H1 (cell line): ENCODE measurements at regions not wholly inside any gene's neighbourhood (a gene's known extent, or its start where the extent isn't known, plus 50 kb on each side); places are given as distances from the start of the nearest gene placed in this dataset.

Experiments used
- CTCF ChIA-PET: fragments of 300-600 bp; sonication (Branson Sonifier 250); formaldehyde crosslinking; loops from one replicate; lab custom pipeline; 2021; ENCODE audit not compliant: partially characterized antibody; lab: Charles Lee
- POLR2A ChIA-PET: fragments of 300-600 bp; sonication (Branson Sonifier 250); formaldehyde crosslinking; loops from one replicate; lab custom pipeline; 2021; ENCODE audit warnings: inconsistent platforms; ENCODE audit not compliant: partially characterized antibody; lab: Charles Lee
- DNase-seq, 2 experiments: peaks; one replicate each; pipeline versions ENCODE4 v3.0.0 to v3.0.0-alpha.2; 2010 to 2022; ENCODE audit warnings: low spot score in 2 of 2, low read depth in 1 of 2, mixed read lengths in 1 of 2
- FAIRE-seq: peaks from 2 replicates; lab custom pipeline; 2011; peaks lifted over from hg19 to GRCh38; lab: Jason Lieb, UNC
- H2AFZ ChIP-seq: 2 replicates; pipeline ENCODE4 v1.8.1; 2012; ENCODE audit warnings: low read length, inconsistent platforms
- H2AK5ac ChIP-seq: 2 replicates; pipeline ENCODE4 v1.6.1; 2013; ENCODE audit warnings: low read depth, low read length
- H2BK120ac ChIP-seq: replicated peaks from 2 replicates; pipeline ENCODE3; 2013; ENCODE audit warnings: low read depth, low read length, inconsistent platforms
- H2BK12ac ChIP-seq: 2 replicates; pipeline ENCODE4 v1.6.1; 2013; ENCODE audit warnings: low read depth, low read length
- H2BK15ac ChIP-seq: 2 replicates; pipeline ENCODE4 v1.6.1; 2013; ENCODE audit warnings: low read length
- H2BK20ac ChIP-seq: 2 replicates; pipeline ENCODE4 v1.6.1; 2013; ENCODE audit warnings: low read length
- H2BK5ac ChIP-seq: 2 replicates; pipeline ENCODE4 v1.6.1; 2013; ENCODE audit warnings: low read depth, low read length
- H3K14ac ChIP-seq: 2 replicates; pipeline ENCODE4 v1.6.1; 2013; ENCODE audit warnings: inconsistent platforms; ENCODE audit not compliant: insufficient read length
- H3K18ac ChIP-seq: 2 replicates; pipeline ENCODE4 v1.6.1; 2013; ENCODE audit warnings: low read length; ENCODE audit errors: extremely low read depth
- H3K23ac ChIP-seq: 2 replicates; pipeline ENCODE4 v1.6.1; 2013; ENCODE audit warnings: inconsistent platforms; ENCODE audit not compliant: insufficient read length
- H3K23me2 ChIP-seq: 2 replicates; pipeline ENCODE4 v1.6.1; 2013; ENCODE audit warnings: low read depth, low read length
- H3K27ac ChIP-seq: 2 replicates; pipeline ENCODE4 v1.6.1; 2011; ENCODE audit warnings: low read depth, low read length, inconsistent platforms
- H3K27me3 ChIP-seq, 4 experiments: replicated peaks in 1 of 4; 1 replicate in 1 of 4; 2 replicates in 3 of 4; pipeline versions ENCODE4 v1.6.1 to v1.8.1; 2011 to 2013; ENCODE audit warnings: low read length in 3 of 4, mild to moderate bottlenecking in 3 of 4, inconsistent platforms in 2 of 4, mixed read lengths in 2 of 4, moderate library complexity in 1 of 4; ENCODE audit not compliant: control insufficient read depth in 3 of 4, insufficient read depth in 3 of 4; ENCODE audit errors: extremely low read depth in 1 of 4
- H3K36me3 ChIP-seq, 4 experiments: 2 replicates each; pipeline versions ENCODE4 v1.6.1 to v1.8.1; 2011 to 2013; ENCODE audit warnings: mild to moderate bottlenecking in 4 of 4, low read length in 3 of 4, moderate library complexity in 2 of 4, control low read depth in 1 of 4, inconsistent platforms in 1 of 4; ENCODE audit not compliant: insufficient read depth in 4 of 4, control insufficient read depth in 2 of 4
- H3K4ac ChIP-seq: replicated peaks from 2 replicates; pipeline ENCODE3; 2013; ENCODE audit warnings: low read length, low read depth, mixed read lengths, inconsistent platforms; ENCODE audit not compliant: insufficient read length
- H3K4me1 ChIP-seq, 4 experiments: replicated peaks in 1 of 4; 1 replicate in 1 of 4; 2 replicates in 3 of 4; pipeline versions ENCODE4 v1.6.1 to v1.8.1; 2011 to 2013; ENCODE audit warnings: low read length in 3 of 4, inconsistent platforms in 2 of 4, mixed read lengths in 1 of 4; ENCODE audit not compliant: insufficient read depth in 4 of 4, control insufficient read depth in 3 of 4
- H3K4me2 ChIP-seq, 2 experiments: 2 replicates each; pipeline versions ENCODE4 v1.6.1 to v1.8.1; 2011 to 2013; ENCODE audit warnings: low read depth in 2 of 2, low read length in 2 of 2, control low read depth in 1 of 2, inconsistent platforms in 1 of 2, mild to moderate bottlenecking in 1 of 2; ENCODE audit not compliant: insufficient read depth in 1 of 2
- H3K4me3 ChIP-seq, 4 experiments: fragments of 200-600, 300-600 bp in 1 of 4; sonication (generic), shearing (Covaris generic), sonication (Bioruptor Twin) in 1 of 4; 2 replicates each; pipeline versions ENCODE4 v1.5.1 to v1.8.1; 2011 to 2016; ENCODE audit warnings: low read length in 4 of 4, low read depth in 3 of 4, control low read depth in 2 of 4, inconsistent platforms in 2 of 4, mild to moderate bottlenecking in 2 of 4, mixed read lengths in 1 of 4, moderate library complexity in 1 of 4; ENCODE audit not compliant: insufficient read depth in 2 of 4; ENCODE audit errors: extremely low read depth in 1 of 4
- H3K56ac ChIP-seq: replicated peaks from 2 replicates; pipeline ENCODE3; 2013; ENCODE audit warnings: low read depth, mild to moderate bottlenecking, mixed read lengths, low read length, inconsistent platforms; ENCODE audit not compliant: insufficient read length
- H3K79me1 ChIP-seq: 2 replicates; pipeline ENCODE4 v1.6.1; 2013; ENCODE audit warnings: low read depth, low read length, control low read depth
- H3K79me2 ChIP-seq, 2 experiments: 2 replicates each; pipeline versions ENCODE4 v1.6.1 to v1.8.1; 2012 to 2013; ENCODE audit warnings: low read length in 2 of 2, mild to moderate bottlenecking in 2 of 2, inconsistent platforms in 1 of 2; ENCODE audit not compliant: insufficient read depth in 2 of 2, control insufficient read depth in 1 of 2
- H3K9ac ChIP-seq, 4 experiments: replicated peaks in 1 of 4; 1 replicate in 1 of 4; 2 replicates in 3 of 4; pipeline versions ENCODE4 v1.6.1 to v1.8.1; 2011 to 2013; ENCODE audit warnings: low read depth in 3 of 4, low read length in 3 of 4, control low read depth in 2 of 4, mild to moderate bottlenecking in 2 of 4, moderate library complexity in 2 of 4, inconsistent platforms in 1 of 4; ENCODE audit errors: extremely low read depth in 1 of 4
- H3K9me3 ChIP-seq, 2 experiments: 2 replicates each; pipeline versions ENCODE4 v1.6.1 to v1.8.1; 2012 to 2013; ENCODE audit warnings: mild to moderate bottlenecking in 2 of 2, moderate library complexity in 2 of 2, control low read depth in 1 of 2, inconsistent platforms in 1 of 2, low read depth in 1 of 2, low read length in 1 of 2, mixed read lengths in 1 of 2; ENCODE audit not compliant: insufficient read depth in 2 of 2
- H4K20me1 ChIP-seq, 2 experiments: replicated peaks in 1 of 2; 2 replicates each; pipeline versions ENCODE3 to v1.8.1; 2011 to 2013; ENCODE audit warnings: inconsistent platforms in 2 of 2, low read length in 2 of 2, mild to moderate bottlenecking in 1 of 2; ENCODE audit not compliant: insufficient read depth in 2 of 2, control insufficient read depth in 1 of 2
- H4K5ac ChIP-seq: 2 replicates; pipeline ENCODE4 v1.6.1; 2013; ENCODE audit warnings: low read length, low read depth, mixed read lengths, inconsistent platforms; ENCODE audit not compliant: insufficient read length
- H4K8ac ChIP-seq: 2 replicates; pipeline ENCODE4 v1.8.0; 2013; ENCODE audit warnings: mild to moderate bottlenecking, moderate library complexity, low read length, inconsistent platforms; ENCODE audit not compliant: insufficient read depth; ENCODE audit errors: extremely low read depth
- H4K91ac ChIP-seq: replicated peaks from 2 replicates; pipeline ENCODE3; 2013; ENCODE audit warnings: low read length, mixed read lengths, inconsistent platforms; ENCODE audit not compliant: insufficient read length
- E2F6 ChIP-seq: IDR thresholded peaks from 2 replicates; pipeline ENCODE4 v1.6.1; 2012; ENCODE audit warnings: inconsistent platforms
- EP300 ChIP-seq, 2 experiments: IDR thresholded peaks; 1 replicate in 1 of 2; 2 replicates in 1 of 2; pipeline ENCODE4 v1.6.1; 2011 to 2012; ENCODE audit warnings: low read depth in 2 of 2, low read length in 2 of 2, mild to moderate bottlenecking in 2 of 2, borderline replicate concordance in 1 of 2, inconsistent platforms in 1 of 2, moderate library complexity in 1 of 2
- GABPA ChIP-seq: IDR thresholded peaks from 2 replicates; pipeline ENCODE4 v1.6.1; 2011; ENCODE audit warnings: mild to moderate bottlenecking, low read length, moderate library complexity, borderline replicate concordance; ENCODE audit not compliant: insufficient read depth
- JUND ChIP-seq: IDR thresholded peaks from 2 replicates; pipeline ENCODE4 v1.6.1; 2011; ENCODE audit warnings: mild to moderate bottlenecking, improper control_type of control experiment, low read length
- KDM4A ChIP-seq: IDR thresholded peaks from one replicate; pipeline ENCODE4 v1.7.1; 2012; ENCODE audit warnings: low read depth, mild to moderate bottlenecking, moderate library complexity, low read length, inconsistent platforms; ENCODE audit not compliant: severe bottlenecking
- NANOG ChIP-seq: IDR thresholded peaks from 2 replicates; pipeline ENCODE4 v1.6.1; 2011; ENCODE audit warnings: low read length, low read depth, mild to moderate bottlenecking, inconsistent platforms; ENCODE audit not compliant: insufficient read depth, poor library complexity, severe bottlenecking
- POLR2AphosphoS5 ChIP-seq: IDR thresholded peaks from 2 replicates; pipeline ENCODE4 v1.6.1; 2011; ENCODE audit warnings: low read depth, low read length
- RAD21 ChIP-seq, 2 experiments: IDR thresholded peaks in 1 of 2; conservative IDR thresholded peaks in 1 of 2; 2 replicates each; pipeline ENCODE4 v1.6.1; 2011; ENCODE audit warnings: low read depth in 2 of 2, low read length in 2 of 2, improper control_type of control experiment in 1 of 2, inconsistent platforms in 1 of 2, mild to moderate bottlenecking in 1 of 2, moderate library complexity in 1 of 2
- SIN3A ChIP-seq, 2 experiments: IDR thresholded peaks in 1 of 2; conservative IDR thresholded peaks in 1 of 2; 2 replicates each; pipeline ENCODE4 v1.6.1; 2011 to 2012; ENCODE audit warnings: low read length in 2 of 2, improper control_type of control experiment in 1 of 2, low read depth in 1 of 2, mild to moderate bottlenecking in 1 of 2
- SP1 ChIP-seq: IDR thresholded peaks from 2 replicates; pipeline ENCODE4 v1.6.1; 2011; ENCODE audit warnings: low read depth, low read length
- SP4 ChIP-seq: IDR thresholded peaks from 2 replicates; pipeline ENCODE4 v1.6.1; 2012; ENCODE audit warnings: low read length, inconsistent platforms
- SUZ12 ChIP-seq: fragments of 200-600 bp; sonication (generic); IDR thresholded peaks from 2 replicates; pipeline ENCODE4 v1.6.1; 2012; ENCODE audit warnings: mild to moderate bottlenecking, inconsistent platforms, low read length, moderate library complexity, mixed read lengths
- TAF1 ChIP-seq: IDR thresholded peaks from 2 replicates; pipeline ENCODE4 v1.6.1; 2011; ENCODE audit warnings: mild to moderate bottlenecking, low read depth, low read length
- TBP ChIP-seq: IDR thresholded peaks from 2 replicates; pipeline ENCODE4 v1.6.1; 2011; ENCODE audit warnings: low read depth, low read length, improper control_type of control experiment
- WGBS, 2 experiments: shearing (Covaris generic) in 1 of 2; methylation state at CpG; one replicate each; pipeline versions ENCODE4 v1.1.6 to v1.1.7; 2013 to 2015; ENCODE audit warnings: low lambda C conversion rate in 2 of 2, mixed read lengths in 2 of 2, inconsistent platforms in 1 of 2, low coverage in 1 of 2, missing lambda C conversion rate in 1 of 2; ENCODE audit not compliant: insufficient replicate concordance in 2 of 2, insufficient coverage in 1 of 2, insufficient read length in 1 of 2; ENCODE audit errors: extremely low coverage in 1 of 2, missing lambda C conversion rate in 1 of 2; 5-methylcytosine and 5-hydroxymethylcytosine counted together

GRCh38 chr2:136402281-136402680, 284.3 kb upstream of the CXCR4 start:
- POLR2A ChIA-PET, result no interaction called here
- Histone ChIP-seq H3K4me3 (no peak overlapping the region), H3K9ac (no peak overlapping the region), H2BK12ac (no peak overlapping the region), H4K91ac (no peak overlapping the region), H3K9me3 (no peaks in the 10 kb centered on the region), H3K27me3 (no peaks in the 10 kb centered on the region; a peak in 1 of 7 replicates), H3K27ac (no peak overlapping the region), H3K23me2 (no peaks in the 10 kb centered on the region), H3K23ac (no peak overlapping the region), H3K4ac (no peak overlapping the region), H4K20me1 (no peaks in the 10 kb centered on the region), H3K56ac (no peak overlapping the region), H3K79me1 (no peaks in the 10 kb centered on the region), H2BK120ac (no peak overlapping the region), H4K8ac (no peak overlapping the region), H2BK20ac (no peak overlapping the region), H2BK5ac (no peak overlapping the region), H4K5ac (no peak overlapping the region), H3K4me1 (peaks cover 0 to 4% (median 0%) of the 10 kb centered on the region in 4 experiments; a peak in 4 of 7 replicates), H3K4me2 (no peak overlapping the region), H2BK15ac (no peak overlapping the region), H3K79me2 (no peaks in the 10 kb centered on the region), H3K14ac (no peak overlapping the region), H2AFZ (no peak overlapping the region), H3K18ac (no peak overlapping the region), H3K36me3 (no peaks in the 10 kb centered on the region), H2AK5ac (no peak overlapping the region)
- DNase-seq, result no peak
- FAIRE-seq, result no peak
- 91% methylated on average over 6 of the region's 6 CpGs; no CpG with 5 or more reads in 1 of the 2 experiments for WGBS, 2 experiments
- CTCF ChIA-PET, result interaction anchor here (0.8 kb wide), 1 partner anchor 334 kb away, joined by 4 read pairs; no protein-coding TSS in a partner anchor
- TF ChIP-seq EP300 (IDR thresholded peaks at IDR 0.05; ENCODE audit: borderline replicate concordance in 1 of 2, low read depth in 2 of 2, low read length in 2 of 2), result no peak
- TF ChIP-seq RAD21 (IDR thresholded peaks at IDR 0.05 in 1 of 2, conservative IDR thresholded peaks at IDR 0.05 in 1 of 2; ENCODE audit: low read depth in 2 of 2, low read length in 2 of 2), result no peak
- no peak for TF ChIP-seq POLR2AphosphoS5
- no peak for TF ChIP-seq SUZ12
- no peak for TF ChIP-seq TBP
- TF ChIP-seq NANOG, result no peak
- no peak for TF ChIP-seq SP4
- TF ChIP-seq E2F6, result no peak
- no peak for TF ChIP-seq SIN3A (conservative IDR thresholded peaks at IDR 0.05 in 1 of 2, IDR thresholded peaks at IDR 0.05 in 1 of 2; ENCODE audit: low read depth in 1 of 2, low read length in 2 of 2)
- TF ChIP-seq SP1, result no peak
- no peak for TF ChIP-seq JUND
- TF ChIP-seq KDM4A, result no peak
- TF ChIP-seq TAF1, result no peak
- TF ChIP-seq GABPA, result no peak
